Endothelial cell of umbilical vein (primary cell): ENCODE measurements at regions not wholly inside any gene's neighbourhood (a gene's known extent, or its start where the extent isn't known, plus 50 kb on each side); places are given as distances from the start of the nearest gene placed in this dataset.

Experiments
- FOS ChIP-seq: IDR thresholded peaks from 2 replicates; pipeline ENCODE4 v1.6.1; 2011; ENCODE audit warnings: mild to moderate bottlenecking, low read length, moderate library complexity, borderline replicate concordance; ENCODE audit not compliant: insufficient read depth
- TF ChIP-seq, protein P1 (sequence below), 2 donors: IDR thresholded peaks; 1 replicate in 1 of 2; 2 replicates in 1 of 2; pipeline ENCODE4 v1.5.1; 2011; ENCODE audit warnings: low read length in 2 of 2, mild to moderate bottlenecking in 2 of 2, moderate library complexity in 2 of 2, control low read depth in 1 of 2, inconsistent platforms in 1 of 2, low read depth in 1 of 2; ENCODE audit not compliant: insufficient read depth in 1 of 2; ENCODE audit errors: extremely low read depth in 1 of 2

DNA sequence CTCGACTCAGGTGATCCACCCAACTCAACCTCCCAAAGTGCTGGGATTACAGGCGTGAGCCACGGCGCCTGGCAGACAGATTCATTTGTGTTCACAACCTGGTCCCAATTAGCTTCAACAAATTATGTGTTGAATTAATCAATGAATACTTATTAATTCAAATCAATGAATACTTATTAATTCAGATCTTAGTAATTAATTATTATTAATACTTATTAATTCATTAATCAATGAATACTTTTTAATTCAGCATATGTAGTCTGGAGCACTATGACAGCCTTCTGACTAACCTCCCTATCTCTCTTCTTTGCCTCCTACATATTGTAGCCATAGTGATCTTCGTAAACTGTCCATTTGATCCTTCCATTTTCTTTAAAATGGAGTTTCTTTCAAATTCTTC is 56.7 kb upstream of the RBPJ start:
- no peak for TF ChIP-seq FOS
- TF ChIP-seq, protein P1, sequence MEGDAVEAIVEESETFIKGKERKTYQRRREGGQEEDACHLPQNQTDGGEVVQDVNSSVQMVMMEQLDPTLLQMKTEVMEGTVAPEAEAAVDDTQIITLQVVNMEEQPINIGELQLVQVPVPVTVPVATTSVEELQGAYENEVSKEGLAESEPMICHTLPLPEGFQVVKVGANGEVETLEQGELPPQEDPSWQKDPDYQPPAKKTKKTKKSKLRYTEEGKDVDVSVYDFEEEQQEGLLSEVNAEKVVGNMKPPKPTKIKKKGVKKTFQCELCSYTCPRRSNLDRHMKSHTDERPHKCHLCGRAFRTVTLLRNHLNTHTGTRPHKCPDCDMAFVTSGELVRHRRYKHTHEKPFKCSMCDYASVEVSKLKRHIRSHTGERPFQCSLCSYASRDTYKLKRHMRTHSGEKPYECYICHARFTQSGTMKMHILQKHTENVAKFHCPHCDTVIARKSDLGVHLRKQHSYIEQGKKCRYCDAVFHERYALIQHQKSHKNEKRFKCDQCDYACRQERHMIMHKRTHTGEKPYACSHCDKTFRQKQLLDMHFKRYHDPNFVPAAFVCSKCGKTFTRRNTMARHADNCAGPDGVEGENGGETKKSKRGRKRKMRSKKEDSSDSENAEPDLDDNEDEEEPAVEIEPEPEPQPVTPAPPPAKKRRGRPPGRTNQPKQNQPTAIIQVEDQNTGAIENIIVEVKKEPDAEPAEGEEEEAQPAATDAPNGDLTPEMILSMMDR (IDR thresholded peaks at IDR 0.05; ENCODE audit: extremely low read depth in 1 of 2, insufficient read depth in 1 of 2, low read depth in 1 of 2, low read length in 2 of 2) = no peak
